ENCODE measurements at regions not wholly inside any gene's neighbourhood (a gene's known extent, or its start where the extent isn't known, plus 50 kb on each side); places are given as distances from the start of the nearest gene placed in this dataset.

GRCh38 chr22:27679693-27680488 is 121.7 kb downstream of the MN1 start:
- no peak for DNase-seq

- no peak for DNase-seq
Measured at GRCh38 chr22:27680636-27681035, 120.9 kb downstream of the MN1 start.

GRCh38 chr22:27681037-27681436 is 120.5 kb downstream of the MN1 start:
- no peak for DNase-seq

GRCh38 chr22:27682437-27682836 is 119.1 kb downstream of the MN1 start:
- DNase-seq, result no peak

- no peak for DNase-seq
Measured at GRCh38 chr22:27684901-27685300, 116.7 kb downstream of the MN1 start.

- DNase-seq, result no peak
Measured at GRCh38 chr22:27685515-27685914, 116.0 kb downstream of the MN1 start.

- DNase-seq, result no peak
Measured at GRCh38 chr22:27685970-27686369, 115.6 kb downstream of the MN1 start.

- no peak for DNase-seq
Measured at GRCh38 chr22:27686534-27686933, 115.0 kb downstream of the MN1 start.

- no peak for DNase-seq
Measured at GRCh38 chr22:27687984-27688545, 113.5 kb downstream of the MN1 start.

GRCh38 chr22:27689664-27690063 is 111.9 kb downstream of the MN1 start:
- no peak for DNase-seq

- DNase-seq, result no peak
Measured at GRCh38 chr22:27690599-27690998, 111.0 kb downstream of the MN1 start.

GRCh38 chr22:27692243-27692642 is 109.3 kb downstream of the MN1 start:
- DNase-seq, result no peak

GRCh38 chr22:27695925-27696324 is 105.6 kb downstream of the MN1 start:
- DNase-seq, result no peak

GRCh38 chr22:27697888-27698287 is 103.7 kb downstream of the MN1 start:
- no peak for DNase-seq
